ENCODE measurements at regions not wholly inside any gene's neighbourhood (a gene's known extent, or its start where the extent isn't known, plus 50 kb on each side); places are given as distances from the start of the nearest gene placed in this dataset.
"Not testable (repeated sequence)": the region's sequence is repeated elsewhere in the genome, so short reads cannot be mapped to it uniquely, and the experiment has no call there.

DNA sequence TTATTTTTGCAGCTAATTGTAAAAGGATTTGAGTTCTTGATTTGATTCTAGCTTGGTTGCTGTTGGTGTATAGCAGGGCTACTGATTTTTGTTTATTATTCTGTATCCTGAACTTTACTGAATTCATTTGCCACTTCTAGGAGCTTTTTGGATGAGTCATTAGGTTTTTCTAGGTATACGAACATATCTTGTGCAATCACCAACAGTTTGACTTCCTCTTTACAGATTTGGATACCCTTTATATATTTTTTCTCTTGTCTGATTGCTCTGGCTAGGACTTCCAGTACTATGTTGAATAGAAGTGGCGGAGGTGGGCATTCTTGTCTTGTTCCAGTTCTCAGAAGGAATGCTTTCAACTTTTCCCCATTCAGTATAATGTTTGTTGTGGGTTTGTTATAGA lies 210.8 kb downstream of the FGF10 start:
- H3K4me1 ChIP-seq (ENCODE audit: control insufficient read depth, insufficient read depth, low read length) = no peaks in the 10 kb centered on the region
- H3K27me3 ChIP-seq (ENCODE audit: control insufficient read depth, insufficient read depth) = no peaks in the 10 kb centered on the region
- 73% methylated on average over 2 of the region's 2 CpGs for WGBS
- no peak overlapping the region for H3K27ac ChIP-seq (ENCODE audit: low read length)
- no peak overlapping the region for H3K4me3 ChIP-seq (ENCODE audit: low read length)
- intact Hi-C loops (cut with DNase I) = no loop called here
- peaks cover 2% of the 10 kb centered on the region for H3K9me3 ChIP-seq (ENCODE audit: control insufficient read depth, low read length)
- no peak for ATAC-seq
- no peak for DNase-seq

DNA sequence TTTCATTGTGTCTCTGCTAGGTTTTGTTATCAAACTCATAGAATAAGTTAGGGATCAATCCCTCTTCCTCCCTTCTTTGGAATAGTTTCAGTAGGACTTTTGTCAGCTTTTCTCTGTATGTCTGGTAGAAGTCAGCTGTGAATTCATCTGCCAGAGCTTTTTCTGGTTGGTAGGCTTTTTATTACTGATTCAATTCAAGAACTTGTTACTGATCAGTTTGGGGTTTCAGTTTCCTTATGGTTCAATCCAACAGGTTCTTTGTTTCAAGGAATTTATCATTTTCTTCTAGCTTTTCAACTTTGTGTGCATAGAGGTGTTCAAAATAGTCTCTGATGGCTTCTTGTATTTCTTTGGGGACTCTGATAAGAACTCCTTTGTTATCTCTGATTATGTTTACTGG lies 221.7 kb downstream of the FGF10 start:
- Histone ChIP-seq H3K4me3 (ENCODE audit: low read length) (no peak overlapping the region), H3K27ac (ENCODE audit: low read length) (no peak overlapping the region), H3K27me3 (ENCODE audit: control insufficient read depth, insufficient read depth) (no peaks in the 10 kb centered on the region), H3K9me3 (ENCODE audit: control insufficient read depth, low read length) (peaks cover 2% of the 10 kb centered on the region), H3K4me1 (ENCODE audit: control insufficient read depth, insufficient read depth, low read length) (no peaks in the 10 kb centered on the region)
- intact Hi-C loops (cut with DNase I) = no loop called here
- no peak for DNase-seq
- ATAC-seq = no peak

DNA sequence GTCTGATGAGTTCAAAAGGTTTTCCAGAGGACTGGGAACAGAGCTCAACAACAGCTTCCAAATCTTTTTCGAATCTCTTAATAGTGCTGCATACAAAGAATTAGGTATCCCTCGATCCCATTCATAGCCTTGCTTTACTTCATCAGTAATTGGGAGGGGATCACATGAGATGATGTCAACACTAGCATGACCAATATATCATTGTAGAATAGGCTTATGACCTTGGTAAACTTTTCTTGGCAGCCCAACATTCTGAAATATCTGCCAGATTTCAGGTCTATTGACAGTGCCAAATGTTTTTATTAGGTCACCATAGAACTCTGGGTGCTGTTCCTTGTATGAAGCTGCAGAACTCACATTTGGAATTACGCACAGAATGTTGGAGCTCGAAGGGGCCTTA lies 228.9 kb downstream of the FGF10 start:
- no peak for ATAC-seq
- Histone ChIP-seq H3K4me3 (ENCODE audit: low read length) (no peak overlapping the region), H3K27ac (ENCODE audit: low read length) (no peak overlapping the region), H3K9me3 (ENCODE audit: control insufficient read depth, low read length) (peaks cover 5% of the 10 kb centered on the region), H3K27me3 (ENCODE audit: control insufficient read depth, insufficient read depth) (no peaks in the 10 kb centered on the region), H3K4me1 (ENCODE audit: control insufficient read depth, insufficient read depth, low read length) (no peaks in the 10 kb centered on the region)
- WGBS = 73% methylated on average over 4 of the region's 4 CpGs
- no peak for DNase-seq
- intact Hi-C loops (cut with DNase I) = no loop called here

DNA sequence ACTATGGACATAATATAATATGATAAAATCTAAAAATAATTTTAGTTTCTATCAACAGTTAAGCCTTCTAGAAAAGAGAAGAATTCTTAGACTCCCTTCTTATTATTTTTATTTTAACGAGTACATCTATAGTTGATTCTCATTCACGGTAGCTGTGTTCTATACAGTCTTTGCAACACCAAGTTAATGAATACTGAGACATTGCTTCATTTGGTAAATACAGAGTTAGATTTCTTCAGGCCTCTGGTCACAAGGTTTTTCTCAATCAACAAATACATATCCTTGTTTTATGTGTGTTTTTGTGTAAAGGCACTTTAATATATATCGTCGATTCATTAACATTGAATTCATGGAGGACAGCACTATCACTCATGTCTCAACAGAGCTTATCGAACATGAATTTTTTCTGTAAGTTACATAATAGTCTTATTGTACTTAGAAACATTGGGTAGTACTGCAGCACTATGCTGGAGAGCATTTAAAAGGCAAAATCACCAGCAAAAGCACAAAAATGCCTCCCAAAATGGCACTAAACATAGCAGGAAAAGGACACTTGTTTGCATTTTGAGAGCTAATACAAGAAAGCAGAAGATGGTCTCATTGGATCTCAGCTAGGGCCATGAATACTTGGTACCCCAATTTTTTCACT lies 239.0 kb downstream of the FGF10 start:
- intact Hi-C loops (cut with DNase I) = no loop called here
- Histone ChIP-seq H3K9me3 (ENCODE audit: control insufficient read depth, low read length) (peaks cover 5% of the 10 kb centered on the region), H3K27me3 (ENCODE audit: control insufficient read depth, insufficient read depth) (no peaks in the 10 kb centered on the region), H3K4me1 (ENCODE audit: control insufficient read depth, insufficient read depth, low read length) (no peaks in the 10 kb centered on the region), H3K27ac (ENCODE audit: low read length) (no peak overlapping the region), H3K4me3 (ENCODE audit: low read length) (no peak overlapping the region)
- ATAC-seq = no peak
- no peak for DNase-seq
- 86% methylated on average over 5 of the region's 5 CpGs for WGBS

DNA sequence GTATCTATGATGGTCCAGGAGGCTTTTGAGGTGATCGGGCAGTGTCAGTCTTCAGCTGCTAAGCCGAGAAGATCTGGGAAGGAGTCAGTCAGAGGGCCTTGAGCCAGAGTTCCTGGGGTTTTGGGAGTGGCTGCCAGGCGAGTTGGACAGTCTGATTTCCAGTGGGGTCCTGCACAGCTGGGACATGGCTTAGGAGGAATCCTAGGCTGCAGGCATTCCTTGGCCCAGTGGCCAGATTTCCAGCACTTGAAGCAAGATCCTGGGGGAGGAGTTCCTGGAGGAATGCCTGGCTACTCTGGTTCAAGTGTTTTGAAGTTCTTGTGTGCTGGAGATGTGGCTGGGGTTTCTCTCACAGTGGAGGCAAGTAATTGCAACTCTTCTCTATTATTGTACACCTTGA lies 271.3 kb downstream of the FGF10 start:
- 43% methylated on average over 3 of the region's 3 CpGs for WGBS
- intact Hi-C loops (cut with DNase I); H3K27ac ChIP-seq (ENCODE audit: low read length); H3K27me3 ChIP-seq (ENCODE audit: control insufficient read depth, insufficient read depth); H3K9me3 ChIP-seq (ENCODE audit: control insufficient read depth, low read length); H3K4me3 ChIP-seq (ENCODE audit: low read length); H3K4me1 ChIP-seq (ENCODE audit: control insufficient read depth, insufficient read depth, low read length); ATAC-seq: not testable (repeated sequence)
- peak; percentile 75 to 89 (median 82) for DNase-seq

DNA sequence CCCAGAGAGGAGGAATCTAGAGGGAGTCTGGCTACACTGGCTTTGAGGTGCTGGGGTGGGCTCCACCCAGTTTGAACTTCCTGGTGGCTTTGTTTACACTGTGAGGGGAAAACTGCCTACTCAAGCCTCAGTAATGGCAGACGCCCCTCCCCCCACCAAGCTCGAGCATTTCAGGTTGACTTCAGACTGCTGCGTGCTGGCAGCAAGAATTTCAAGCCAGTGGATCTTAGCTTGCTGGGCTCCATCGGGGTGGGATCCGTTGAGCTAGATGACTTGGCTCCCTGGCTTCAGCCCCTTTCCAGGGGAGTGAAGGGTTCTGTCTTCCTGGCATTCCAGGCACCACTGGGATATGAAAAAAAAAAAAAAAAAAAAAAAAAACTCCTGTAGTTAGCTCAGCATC lies 281.0 kb downstream of the FGF10 start:
- DNase-seq; H3K9me3 ChIP-seq (ENCODE audit: control insufficient read depth, low read length); ATAC-seq; H3K4me1 ChIP-seq (ENCODE audit: control insufficient read depth, insufficient read depth, low read length); intact Hi-C loops (cut with DNase I); H3K27ac ChIP-seq (ENCODE audit: low read length); H3K27me3 ChIP-seq (ENCODE audit: control insufficient read depth, insufficient read depth); H3K4me3 ChIP-seq (ENCODE audit: low read length): not testable (repeated sequence)
- 78% methylated on average over 5 of the region's 5 CpGs for WGBS

DNA sequence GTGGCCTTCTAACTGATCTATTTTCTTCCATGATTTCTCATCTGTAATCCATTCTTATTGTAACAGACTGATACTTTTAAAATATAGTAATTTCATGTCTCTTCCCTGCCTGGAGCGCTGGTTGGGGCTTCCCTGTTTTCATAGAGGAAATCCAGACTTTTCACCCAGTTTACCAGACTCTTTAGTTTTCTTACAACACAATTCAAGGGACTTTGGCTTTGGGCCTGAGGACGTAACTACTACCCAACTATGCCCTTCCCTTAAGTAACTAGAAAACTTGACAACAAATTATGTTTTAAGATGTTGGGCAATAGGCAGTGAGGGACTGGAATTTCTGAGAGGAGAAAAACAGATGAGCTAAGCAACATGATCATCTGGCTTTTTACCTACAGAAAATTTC lies 289.6 kb downstream of the FGF10 start:
- Histone ChIP-seq H3K27me3 (ENCODE audit: control insufficient read depth, insufficient read depth) (no peaks in the 10 kb centered on the region), H3K9me3 (ENCODE audit: control insufficient read depth, low read length) (no peaks in the 10 kb centered on the region), H3K4me1 (ENCODE audit: control insufficient read depth, insufficient read depth, low read length) (no peaks in the 10 kb centered on the region), H3K27ac (ENCODE audit: low read length) (no peak overlapping the region), H3K4me3 (ENCODE audit: low read length) (no peak overlapping the region)
- no peak for DNase-seq
- 82% methylated on average over 2 of the region's 2 CpGs for WGBS
- intact Hi-C loops (cut with DNase I) = no loop called here
- no peak for ATAC-seq

DNA sequence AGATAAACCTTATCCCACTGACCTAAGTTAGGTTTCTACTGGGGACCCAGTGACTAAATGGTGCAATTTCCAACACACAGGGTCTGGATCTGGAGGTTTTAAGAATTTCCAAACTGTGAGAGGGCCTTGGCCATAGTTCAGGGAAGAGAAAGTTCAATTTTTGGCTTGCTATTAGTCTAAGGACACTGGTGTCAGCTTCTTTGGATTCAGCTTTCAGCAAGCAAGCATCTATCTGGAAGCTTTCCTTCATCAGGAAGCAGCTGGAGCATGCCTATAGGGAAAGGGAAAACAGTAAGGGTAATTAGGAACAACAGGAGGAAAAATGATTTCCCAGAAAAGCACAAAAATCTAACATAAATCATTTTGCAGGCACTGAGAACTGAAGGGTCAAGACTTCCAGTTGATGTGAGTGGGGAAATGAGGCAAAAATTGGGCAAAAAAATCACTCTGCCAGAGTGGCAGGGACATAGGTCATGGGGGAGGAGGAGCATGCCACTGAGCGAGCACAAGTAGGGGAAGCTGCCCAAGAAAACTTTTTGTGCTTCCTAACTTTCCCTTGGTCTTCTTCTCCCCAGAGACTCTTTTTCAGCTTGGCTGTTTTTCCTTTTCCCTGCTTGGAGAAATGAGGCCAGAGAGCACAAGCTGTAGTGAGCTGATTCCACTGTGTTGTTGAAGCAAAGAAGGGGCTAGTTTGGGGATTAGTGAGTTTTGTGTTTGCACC lies 299.6 kb downstream of the FGF10 start:
- intact Hi-C loops (cut with DNase I) = no loop called here
- ATAC-seq = peak; percentile 80 to 92

DNA sequence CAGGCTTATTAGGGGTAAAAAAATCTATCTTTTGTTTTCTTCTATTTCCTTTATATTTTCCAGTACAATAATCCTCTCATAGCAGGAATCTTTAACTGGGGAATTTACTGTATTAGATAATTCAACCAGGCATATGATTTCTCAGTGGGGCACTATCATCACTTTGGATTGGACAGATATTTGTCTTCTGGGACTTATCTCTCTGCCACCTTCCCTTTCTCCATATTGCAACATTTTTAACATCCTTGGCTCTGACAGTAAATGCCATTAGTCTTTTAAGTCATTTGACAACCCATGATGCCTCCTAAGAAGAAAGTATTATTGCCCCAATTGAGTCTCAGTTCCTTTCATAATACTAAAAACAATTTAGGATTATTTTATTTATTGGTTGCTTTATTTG lies 304.1 kb downstream of the FGF10 start:
- H3K27me3 ChIP-seq (ENCODE audit: control insufficient read depth, insufficient read depth) = no peaks in the 10 kb centered on the region
- no peak overlapping the region for H3K4me3 ChIP-seq (ENCODE audit: low read length)
- H3K4me1 ChIP-seq (ENCODE audit: control insufficient read depth, insufficient read depth, low read length) = peaks cover 4% of the 10 kb centered on the region
- peaks cover 2% of the 10 kb centered on the region for H3K9me3 ChIP-seq (ENCODE audit: control insufficient read depth, low read length)
- ATAC-seq = no peak
- intact Hi-C loops (cut with DNase I) = no loop called here
- H3K27ac ChIP-seq (ENCODE audit: low read length) = no peak overlapping the region
- DNase-seq = no peak

More for the DNA sequence above, 299.6 kb downstream of the FGF10 start:
- Histone ChIP-seq H3K27me3 (ENCODE audit: control insufficient read depth, insufficient read depth) (no peaks in the 10 kb centered on the region), H3K4me3 (ENCODE audit: low read length) (no peak overlapping the region), H3K9me3 (ENCODE audit: control insufficient read depth, low read length) (peaks cover 2% of the 10 kb centered on the region), H3K27ac (ENCODE audit: low read length) (peak overlapping the region; percentile 45), H3K4me1 (ENCODE audit: control insufficient read depth, insufficient read depth, low read length) (peaks cover 5% of the 10 kb centered on the region)
- DNase-seq = peak in 2 of 3 donors; percentile 21 to 57
- 33% methylated on average over 1 of the region's 1 CpG for WGBS

DNA sequence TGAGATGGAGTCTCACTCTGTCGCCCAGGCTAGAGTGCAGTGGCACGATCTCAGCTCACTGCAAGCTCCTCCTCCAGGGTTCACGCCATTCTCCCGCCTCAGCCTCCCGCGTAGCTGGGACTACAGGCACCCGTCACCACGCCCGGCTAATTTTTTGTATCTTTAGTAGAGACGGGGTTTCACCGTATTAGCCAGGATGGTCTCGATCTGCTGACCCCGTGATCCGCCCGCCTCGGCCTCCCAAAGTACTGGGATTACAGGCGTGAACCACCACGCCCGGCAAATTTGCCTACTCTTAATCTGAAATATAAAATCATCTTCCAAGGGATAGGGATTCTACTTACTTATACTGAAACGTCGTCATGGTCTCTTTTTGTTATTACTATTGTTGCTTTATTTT lies 314.7 kb downstream of the FGF10 start:
- H3K27me3 ChIP-seq (ENCODE audit: control insufficient read depth, insufficient read depth); DNase-seq; H3K9me3 ChIP-seq (ENCODE audit: control insufficient read depth, low read length); H3K4me3 ChIP-seq (ENCODE audit: low read length); intact Hi-C loops (cut with DNase I); H3K27ac ChIP-seq (ENCODE audit: low read length); H3K4me1 ChIP-seq (ENCODE audit: control insufficient read depth, insufficient read depth, low read length); ATAC-seq: not testable (repeated sequence)
- WGBS = 94% methylated on average over 21 of the region's 21 CpGs

DNA sequence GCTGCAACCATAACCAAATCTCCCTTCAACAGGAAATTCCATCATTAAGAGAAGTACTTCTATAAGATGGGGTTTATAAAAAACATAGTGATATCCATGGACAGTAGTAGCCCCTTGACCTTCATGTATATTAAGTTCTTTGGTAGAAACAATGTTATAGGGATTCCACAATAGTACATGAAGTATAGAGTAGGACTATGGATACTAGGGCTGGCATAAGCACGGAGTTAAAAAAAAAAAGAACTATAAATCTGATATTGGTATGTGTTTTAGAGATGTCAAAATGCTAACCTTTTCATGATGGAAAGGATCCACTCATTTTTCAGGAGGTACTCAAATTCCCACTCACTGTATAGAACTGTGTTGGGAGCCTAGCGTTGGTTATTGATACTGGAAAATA lies 337.6 kb downstream of the FGF10 start:
- 88% methylated on average over 2 of the region's 2 CpGs for WGBS
- intact Hi-C loops (cut with DNase I) = no loop called here
- ATAC-seq = no peak

More for the DNA sequence above, 337.6 kb downstream of the FGF10 start:
- Histone ChIP-seq H3K9me3 (ENCODE audit: control insufficient read depth, low read length) (peaks cover 2% of the 10 kb centered on the region), H3K27ac (ENCODE audit: low read length) (no peak overlapping the region), H3K4me3 (ENCODE audit: low read length) (no peak overlapping the region), H3K27me3 (ENCODE audit: control insufficient read depth, insufficient read depth) (no peaks in the 10 kb centered on the region), H3K4me1 (ENCODE audit: control insufficient read depth, insufficient read depth, low read length) (no peaks in the 10 kb centered on the region)
- DNase-seq = no peak
